ENCODE measurements at regions not wholly inside any gene's neighbourhood (a gene's known extent, or its start where the extent isn't known, plus 50 kb on each side); places are given as distances from the start of the nearest gene placed in this dataset.

DNA sequence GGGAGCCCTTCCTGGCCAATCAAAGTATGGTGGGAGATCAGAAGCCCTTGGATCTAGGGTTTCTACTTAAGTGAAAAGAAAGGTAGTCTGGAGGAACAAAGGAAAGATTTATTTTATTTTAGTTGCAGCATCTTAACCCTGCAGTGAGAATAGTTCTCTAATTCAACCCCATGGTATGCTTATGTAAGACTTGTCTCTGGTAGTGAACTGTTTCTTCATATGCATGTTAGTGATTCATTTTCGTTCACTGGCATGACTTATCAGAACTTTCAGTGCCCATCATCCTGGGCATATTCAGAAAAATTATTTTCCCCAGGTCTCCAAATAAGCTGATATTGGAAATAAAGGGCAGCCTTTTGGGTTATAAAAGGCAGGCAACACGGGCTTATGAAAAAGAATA lies 1058.8 kb downstream of the NLGN4Y start:
- TF ChIP-seq EZH2 (IDR thresholded peaks at IDR 0.05; ENCODE audit: borderline replicate concordance, low read depth, low read length, severe bottlenecking), result no peak
- TF ChIP-seq, protein P1, sequence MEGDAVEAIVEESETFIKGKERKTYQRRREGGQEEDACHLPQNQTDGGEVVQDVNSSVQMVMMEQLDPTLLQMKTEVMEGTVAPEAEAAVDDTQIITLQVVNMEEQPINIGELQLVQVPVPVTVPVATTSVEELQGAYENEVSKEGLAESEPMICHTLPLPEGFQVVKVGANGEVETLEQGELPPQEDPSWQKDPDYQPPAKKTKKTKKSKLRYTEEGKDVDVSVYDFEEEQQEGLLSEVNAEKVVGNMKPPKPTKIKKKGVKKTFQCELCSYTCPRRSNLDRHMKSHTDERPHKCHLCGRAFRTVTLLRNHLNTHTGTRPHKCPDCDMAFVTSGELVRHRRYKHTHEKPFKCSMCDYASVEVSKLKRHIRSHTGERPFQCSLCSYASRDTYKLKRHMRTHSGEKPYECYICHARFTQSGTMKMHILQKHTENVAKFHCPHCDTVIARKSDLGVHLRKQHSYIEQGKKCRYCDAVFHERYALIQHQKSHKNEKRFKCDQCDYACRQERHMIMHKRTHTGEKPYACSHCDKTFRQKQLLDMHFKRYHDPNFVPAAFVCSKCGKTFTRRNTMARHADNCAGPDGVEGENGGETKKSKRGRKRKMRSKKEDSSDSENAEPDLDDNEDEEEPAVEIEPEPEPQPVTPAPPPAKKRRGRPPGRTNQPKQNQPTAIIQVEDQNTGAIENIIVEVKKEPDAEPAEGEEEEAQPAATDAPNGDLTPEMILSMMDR (IDR thresholded peaks at IDR 0.05; ENCODE audit: borderline replicate concordance, extremely low read depth, low read length, poor library complexity, severe bottlenecking), result no peak
